ENCODE measurements at regions not wholly inside any gene's neighbourhood (a gene's known extent, or its start where the extent isn't known, plus 50 kb on each side); places are given as distances from the start of the nearest gene placed in this dataset.

DNA sequence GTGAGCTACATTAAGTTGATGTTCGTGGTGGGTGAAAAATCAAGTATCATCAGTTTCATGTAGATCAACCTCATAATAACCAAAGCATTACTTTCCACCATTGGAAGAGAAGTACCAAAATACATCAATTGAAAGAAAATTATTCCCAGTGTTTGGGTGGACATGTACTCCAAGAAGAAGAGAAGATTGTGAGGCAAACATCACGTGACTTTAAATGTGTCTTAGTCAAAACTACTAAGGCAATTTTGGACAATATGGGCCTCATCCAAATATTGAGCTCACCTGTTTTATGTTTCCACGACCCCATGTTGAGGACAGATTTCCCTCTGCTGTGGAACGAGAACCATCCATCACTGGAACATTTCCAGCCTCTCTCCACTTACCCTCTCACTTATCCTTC, 303.0 kb upstream of the LMCD1 start:
- TF ChIP-seq POLR2AphosphoS5 (IDR thresholded peaks at IDR 0.05; ENCODE audit: insufficient read depth, low read depth, low read length) (no peak), POLR2A (IDR thresholded peaks at IDR 0.05; ENCODE audit: low read depth, low read length) (no peak), EZH2 (IDR thresholded peaks at IDR 0.05; ENCODE audit: borderline replicate concordance, low read depth, low read length, severe bottlenecking) (no peak), MYC (IDR thresholded peaks at IDR 0.05; ENCODE audit: low read depth, low read length) (no peak), JUN (IDR thresholded peaks at IDR 0.05; ENCODE audit: borderline replicate concordance, insufficient read depth, insufficient read length, low read depth) (no peak), FOS (IDR thresholded peaks at IDR 0.05; ENCODE audit: borderline replicate concordance, insufficient read depth, low read length) (no peak), GATA2 (IDR thresholded peaks at IDR 0.05; ENCODE audit: insufficient read depth, insufficient read length, low read depth, low read length) (no peak)
- TF ChIP-seq, protein P1, sequence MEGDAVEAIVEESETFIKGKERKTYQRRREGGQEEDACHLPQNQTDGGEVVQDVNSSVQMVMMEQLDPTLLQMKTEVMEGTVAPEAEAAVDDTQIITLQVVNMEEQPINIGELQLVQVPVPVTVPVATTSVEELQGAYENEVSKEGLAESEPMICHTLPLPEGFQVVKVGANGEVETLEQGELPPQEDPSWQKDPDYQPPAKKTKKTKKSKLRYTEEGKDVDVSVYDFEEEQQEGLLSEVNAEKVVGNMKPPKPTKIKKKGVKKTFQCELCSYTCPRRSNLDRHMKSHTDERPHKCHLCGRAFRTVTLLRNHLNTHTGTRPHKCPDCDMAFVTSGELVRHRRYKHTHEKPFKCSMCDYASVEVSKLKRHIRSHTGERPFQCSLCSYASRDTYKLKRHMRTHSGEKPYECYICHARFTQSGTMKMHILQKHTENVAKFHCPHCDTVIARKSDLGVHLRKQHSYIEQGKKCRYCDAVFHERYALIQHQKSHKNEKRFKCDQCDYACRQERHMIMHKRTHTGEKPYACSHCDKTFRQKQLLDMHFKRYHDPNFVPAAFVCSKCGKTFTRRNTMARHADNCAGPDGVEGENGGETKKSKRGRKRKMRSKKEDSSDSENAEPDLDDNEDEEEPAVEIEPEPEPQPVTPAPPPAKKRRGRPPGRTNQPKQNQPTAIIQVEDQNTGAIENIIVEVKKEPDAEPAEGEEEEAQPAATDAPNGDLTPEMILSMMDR (IDR thresholded peaks at IDR 0.05; ENCODE audit: extremely low read depth in 1 of 2, insufficient read depth in 1 of 2, low read depth in 1 of 2, low read length in 2 of 2), result no peak
- TF ChIP-seq, protein P2, sequence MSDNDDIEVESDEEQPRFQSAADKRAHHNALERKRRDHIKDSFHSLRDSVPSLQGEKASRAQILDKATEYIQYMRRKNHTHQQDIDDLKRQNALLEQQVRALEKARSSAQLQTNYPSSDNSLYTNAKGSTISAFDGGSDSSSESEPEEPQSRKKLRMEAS (IDR thresholded peaks at IDR 0.05; ENCODE audit: insufficient read depth, insufficient read length), result no peak

Measured in endothelial cell of umbilical vein (primary cell).